ENCODE measurements at regions not wholly inside any gene's neighbourhood (a gene's known extent, or its start where the extent isn't known, plus 50 kb on each side); places are given as distances from the start of the nearest gene placed in this dataset.

DNA sequence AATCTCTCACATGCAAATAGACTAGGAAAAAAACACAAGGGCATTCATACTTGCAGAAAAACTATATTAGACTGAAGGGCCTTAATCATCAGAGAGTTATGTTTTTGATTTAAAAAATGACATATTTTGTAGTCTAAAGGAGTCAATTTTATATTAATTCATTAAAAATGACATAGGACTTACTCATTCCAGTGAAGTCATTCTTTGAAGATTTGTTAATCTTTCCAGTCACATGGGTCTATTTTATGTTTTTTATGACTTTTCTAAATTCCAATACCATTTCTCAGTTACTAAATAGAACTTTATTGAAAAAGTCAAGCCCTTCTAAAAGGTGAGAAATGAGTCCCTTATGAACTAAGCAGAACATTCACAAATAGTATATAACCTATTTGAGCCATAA, 743.8 kb upstream of the INTU start:
- TF ChIP-seq, protein P1, sequence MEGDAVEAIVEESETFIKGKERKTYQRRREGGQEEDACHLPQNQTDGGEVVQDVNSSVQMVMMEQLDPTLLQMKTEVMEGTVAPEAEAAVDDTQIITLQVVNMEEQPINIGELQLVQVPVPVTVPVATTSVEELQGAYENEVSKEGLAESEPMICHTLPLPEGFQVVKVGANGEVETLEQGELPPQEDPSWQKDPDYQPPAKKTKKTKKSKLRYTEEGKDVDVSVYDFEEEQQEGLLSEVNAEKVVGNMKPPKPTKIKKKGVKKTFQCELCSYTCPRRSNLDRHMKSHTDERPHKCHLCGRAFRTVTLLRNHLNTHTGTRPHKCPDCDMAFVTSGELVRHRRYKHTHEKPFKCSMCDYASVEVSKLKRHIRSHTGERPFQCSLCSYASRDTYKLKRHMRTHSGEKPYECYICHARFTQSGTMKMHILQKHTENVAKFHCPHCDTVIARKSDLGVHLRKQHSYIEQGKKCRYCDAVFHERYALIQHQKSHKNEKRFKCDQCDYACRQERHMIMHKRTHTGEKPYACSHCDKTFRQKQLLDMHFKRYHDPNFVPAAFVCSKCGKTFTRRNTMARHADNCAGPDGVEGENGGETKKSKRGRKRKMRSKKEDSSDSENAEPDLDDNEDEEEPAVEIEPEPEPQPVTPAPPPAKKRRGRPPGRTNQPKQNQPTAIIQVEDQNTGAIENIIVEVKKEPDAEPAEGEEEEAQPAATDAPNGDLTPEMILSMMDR (IDR thresholded peaks at IDR 0.05; ENCODE audit: low read depth, low read length, poor library complexity, severe bottlenecking): no peak
- no peak for TF ChIP-seq EZH2phosphoT487 (IDR thresholded peaks at IDR 0.05; ENCODE audit: borderline replicate concordance, low read length)
